HG02870 (cell line): ENCODE measurements at regions not wholly inside any gene's neighbourhood (a gene's known extent, or its start where the extent isn't known, plus 50 kb on each side); places are given as distances from the start of the nearest gene placed in this dataset.
"Not testable (repeated sequence)": the region's sequence is repeated elsewhere in the genome, so short reads cannot be mapped to it uniquely, and the experiment has no call there.

Experiments used
- ATAC-seq: cut with Tn5 transposase; IDR thresholded peaks from one replicate; pipeline ENCODE4 v1.9.1; 2021; ENCODE audit warnings: mild to moderate bottlenecking, moderate library complexity; ENCODE audit not compliant: unreplicated experiment

DNA sequence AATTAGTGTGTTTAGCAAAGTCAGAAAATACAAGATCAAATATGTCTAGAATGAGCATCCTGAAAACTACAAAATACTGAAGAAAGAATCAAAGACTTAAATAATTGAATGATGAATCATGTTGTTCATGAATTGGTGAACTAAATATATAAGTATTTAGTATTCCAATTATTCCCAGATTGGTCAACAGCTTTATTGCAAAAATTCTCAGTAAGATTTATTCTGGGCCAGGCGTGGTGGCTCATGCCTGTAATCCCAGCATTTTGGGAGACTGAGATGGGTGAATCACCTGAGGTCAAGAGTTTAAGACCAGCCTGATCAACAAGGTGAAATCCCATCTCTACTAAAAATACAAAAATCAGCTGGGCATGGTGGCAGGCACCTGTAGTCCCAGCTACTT is 250.0 kb upstream of the NECTIN3 start:
- ATAC-seq = no peak

DNA sequence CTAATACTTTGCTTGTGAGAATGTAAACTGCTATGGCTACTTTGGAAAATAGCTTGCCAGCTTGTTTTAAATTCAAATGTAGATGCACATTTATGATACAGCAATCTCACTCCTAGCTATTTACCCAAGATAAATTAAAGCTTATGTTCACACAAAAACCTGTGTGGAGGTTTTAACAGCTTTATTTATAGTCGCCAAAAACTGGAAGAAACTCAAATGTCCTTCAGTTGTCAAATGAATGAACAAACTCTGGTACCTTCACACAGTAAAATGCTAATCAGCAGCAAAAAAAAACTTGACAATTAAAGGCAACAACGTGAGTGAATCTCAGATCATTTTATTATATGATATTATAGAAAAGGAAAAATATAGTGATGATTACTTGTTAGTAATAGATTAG is 248.6 kb upstream of the NECTIN3 start:
- ATAC-seq = no peak

DNA sequence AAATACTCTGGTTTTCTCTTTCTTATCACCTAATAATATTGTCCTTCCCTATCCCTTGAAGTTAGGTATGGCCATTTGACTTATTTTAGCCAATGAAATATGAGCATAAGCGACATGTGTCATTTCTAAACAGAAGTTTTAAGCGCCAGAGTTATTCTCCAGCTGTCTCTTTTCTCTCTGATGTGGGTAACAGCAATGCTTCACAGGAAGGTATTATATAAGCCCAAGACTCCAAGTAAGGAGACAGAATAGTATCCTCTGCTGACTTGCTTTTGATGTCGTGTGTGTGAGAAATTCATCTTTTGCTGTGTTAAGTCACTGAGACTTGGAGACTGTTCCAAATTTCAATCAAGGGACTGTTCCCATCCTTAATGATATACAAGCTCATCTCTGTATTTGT is 224.6 kb upstream of the NECTIN3 start:
- ATAC-seq = no peak

DNA sequence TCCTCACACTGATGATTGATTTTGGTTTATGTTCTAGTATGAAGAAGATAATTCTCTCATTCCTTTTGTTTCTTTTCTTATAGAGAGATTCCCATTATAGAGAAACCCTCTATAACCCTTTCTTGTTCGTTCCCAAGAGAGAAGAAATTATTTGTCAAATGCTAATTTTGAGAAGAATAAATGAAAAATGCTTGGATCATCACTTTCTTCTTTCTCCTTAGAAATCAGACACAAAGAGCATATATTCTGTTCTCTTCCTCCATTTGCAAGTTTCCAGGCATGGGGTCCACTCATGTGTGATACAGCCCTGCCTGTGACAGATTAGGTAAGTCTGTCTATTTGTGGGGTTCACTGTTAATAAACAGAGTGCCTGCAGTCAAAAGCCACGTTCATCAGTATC is 222.6 kb upstream of the NECTIN3 start:
- ATAC-seq = no peak

DNA sequence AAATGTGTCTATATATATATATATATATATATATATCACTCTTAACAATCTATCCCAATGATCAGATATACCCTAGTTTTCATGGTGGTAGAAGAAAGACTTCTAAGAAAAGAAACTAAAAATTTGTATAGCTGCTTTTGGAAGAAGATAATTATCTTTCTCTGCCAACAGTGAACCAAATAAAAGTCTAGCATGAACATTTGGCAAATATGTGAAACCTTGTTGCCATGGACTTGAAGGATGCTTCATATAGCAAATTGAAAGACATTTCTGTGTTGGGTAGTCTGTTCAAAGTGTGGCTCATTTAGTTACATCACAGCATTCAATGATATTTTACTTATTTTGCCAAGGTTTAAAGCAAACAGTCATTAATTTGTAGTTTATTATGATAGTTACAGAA is 219.9 kb upstream of the NECTIN3 start:
- ATAC-seq = no peak

DNA sequence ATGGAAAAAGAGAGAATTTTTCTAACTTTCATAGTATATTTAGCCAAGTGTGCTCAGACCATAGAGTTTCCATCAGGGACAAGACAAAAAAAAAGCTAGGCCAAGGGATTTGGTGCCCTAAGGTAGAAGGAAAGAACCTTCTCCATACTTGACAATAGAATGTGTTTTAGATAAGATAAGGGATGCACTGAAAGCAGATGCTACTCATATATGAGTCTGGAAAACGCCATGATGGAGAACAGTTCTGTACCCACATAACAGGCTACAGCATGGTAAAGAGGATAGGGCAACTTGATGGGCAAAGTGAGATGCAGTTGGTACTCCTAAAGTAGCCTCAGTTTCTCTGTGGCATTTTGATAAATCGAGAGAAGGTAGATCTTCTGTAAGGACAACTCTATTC is 216.4 kb upstream of the NECTIN3 start:
- ATAC-seq = no peak

DNA sequence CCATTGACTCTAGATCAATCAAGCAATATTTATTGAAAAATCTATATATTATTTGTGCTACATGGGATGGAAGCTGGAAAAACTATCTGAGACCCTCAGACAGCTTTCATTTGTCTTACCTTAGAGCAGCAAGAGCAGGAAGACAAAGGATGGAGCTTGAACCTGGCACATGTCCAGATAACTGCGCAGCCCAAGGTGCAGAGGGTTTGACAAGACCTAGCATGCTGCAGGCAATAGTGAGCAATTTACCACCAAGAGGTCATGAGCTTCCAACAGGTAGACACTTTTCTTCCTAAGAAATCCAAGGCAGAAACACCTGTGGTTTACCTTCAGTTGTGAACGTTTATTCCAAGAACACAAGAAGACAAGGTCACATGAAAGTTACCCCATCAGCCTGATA is 214.7 kb upstream of the NECTIN3 start:
- ATAC-seq = no peak

DNA sequence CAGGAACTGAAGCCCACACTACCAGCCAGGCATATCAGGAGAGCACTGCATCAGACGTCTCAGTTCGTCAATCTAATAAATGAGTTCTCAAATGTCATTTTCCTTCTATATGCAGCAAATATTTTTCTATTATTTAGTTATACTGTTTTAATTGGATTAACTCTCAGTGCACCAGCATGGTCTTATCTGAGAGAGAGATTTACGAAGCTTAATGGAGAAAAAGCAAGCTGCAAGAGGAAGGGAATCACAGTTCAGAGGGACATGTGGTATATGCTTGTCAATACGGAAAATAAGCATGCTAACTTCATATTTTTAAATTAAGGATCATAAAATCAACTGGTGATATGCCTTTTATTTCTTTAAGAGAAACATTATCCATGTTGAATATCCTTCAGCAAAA is 213.1 kb upstream of the NECTIN3 start:
- no peak for ATAC-seq

DNA sequence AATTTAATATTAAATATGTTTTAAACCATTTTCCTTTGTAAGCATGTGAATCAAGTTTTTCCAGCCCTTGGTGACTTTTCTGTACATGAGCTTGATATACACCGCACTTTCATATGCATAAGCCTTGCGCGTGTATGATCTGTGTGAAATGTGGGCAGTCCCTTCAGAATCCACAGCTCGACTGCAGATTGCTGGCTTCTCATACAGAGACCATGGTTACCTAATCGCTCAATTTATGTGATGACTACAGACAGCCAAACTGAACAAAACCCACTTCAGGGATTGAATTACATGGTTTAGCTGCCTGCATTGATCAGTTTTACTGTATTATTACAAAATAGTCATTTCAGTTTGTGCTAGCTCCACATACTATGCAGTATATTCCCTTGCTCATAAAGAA is 212.3 kb upstream of the NECTIN3 start:
- no peak for ATAC-seq

DNA sequence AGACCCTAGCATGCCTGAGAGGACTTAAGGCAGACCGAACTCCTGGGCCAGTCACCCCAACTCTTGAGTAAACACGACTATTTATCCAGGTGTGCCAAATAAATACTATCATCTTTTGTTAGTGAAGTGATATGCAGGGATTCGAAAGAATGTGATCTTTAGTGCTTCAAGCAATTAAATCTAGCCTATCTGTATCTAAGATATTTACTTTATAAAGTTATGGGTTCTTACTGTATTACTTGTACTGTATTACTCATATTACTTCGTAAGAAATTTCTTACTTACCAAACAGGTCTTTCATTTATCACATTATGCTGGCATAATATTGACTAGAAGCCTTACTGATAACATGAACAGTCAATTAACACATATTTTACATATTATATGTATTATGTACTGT is 211.6 kb upstream of the NECTIN3 start:
- no peak for ATAC-seq

DNA sequence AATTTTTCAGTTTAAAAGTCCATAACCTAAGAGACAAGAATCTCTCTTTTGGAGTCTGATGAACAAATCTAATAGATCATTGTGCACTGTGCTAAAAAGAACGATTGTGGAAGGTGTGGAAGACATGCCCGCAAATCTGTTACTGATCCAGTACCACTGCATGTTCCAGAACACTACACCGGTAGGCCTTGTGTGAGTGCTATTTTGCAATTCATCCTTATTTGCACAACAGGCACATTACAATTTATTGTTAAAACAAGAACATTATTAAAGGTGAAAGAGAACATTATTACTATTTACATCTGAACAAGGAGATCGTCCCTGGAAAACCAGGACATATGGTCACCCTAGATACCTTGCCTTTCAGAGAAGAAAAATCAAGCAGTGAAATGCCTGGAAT is 205.7 kb upstream of the NECTIN3 start:
- ATAC-seq = no peak

DNA sequence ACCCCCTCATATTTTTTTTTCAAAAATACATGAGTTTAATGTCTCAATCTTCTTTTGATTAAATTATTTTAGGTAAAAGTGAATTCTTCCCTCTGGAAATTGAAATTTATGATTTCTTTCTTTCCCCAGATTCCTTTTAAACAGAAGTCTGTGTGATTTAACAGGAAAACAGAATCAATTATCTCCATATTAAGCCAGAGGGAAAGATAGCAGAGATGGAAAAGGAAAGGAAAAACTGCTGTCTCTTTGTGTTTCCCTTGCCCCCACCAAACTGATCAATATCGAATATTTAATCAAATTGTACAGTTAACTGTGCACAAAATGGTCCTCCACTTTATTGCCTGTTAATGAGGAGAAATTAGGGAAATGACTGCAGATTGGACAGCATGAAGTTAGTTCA is 203.5 kb upstream of the NECTIN3 start:
- ATAC-seq = no peak

DNA sequence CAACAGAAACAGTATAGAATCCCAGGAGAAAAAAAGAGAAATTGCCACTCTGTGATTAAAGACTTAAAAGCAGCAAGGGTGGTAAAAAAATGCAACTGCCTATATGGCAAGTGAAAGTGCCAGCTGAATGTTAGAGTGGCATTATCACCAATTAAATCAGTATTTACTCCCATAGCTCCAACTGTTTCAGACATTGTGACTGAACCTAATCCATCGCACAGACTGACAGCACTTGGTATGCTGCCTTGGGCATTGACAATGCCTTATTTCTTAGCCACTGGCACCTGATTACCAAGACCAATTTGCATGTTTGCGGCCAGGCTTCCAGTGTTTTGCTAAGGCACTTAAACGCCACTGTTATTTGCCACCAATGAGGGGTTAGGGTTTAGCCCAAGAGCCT is 201.9 kb upstream of the NECTIN3 start:
- no peak for ATAC-seq

DNA sequence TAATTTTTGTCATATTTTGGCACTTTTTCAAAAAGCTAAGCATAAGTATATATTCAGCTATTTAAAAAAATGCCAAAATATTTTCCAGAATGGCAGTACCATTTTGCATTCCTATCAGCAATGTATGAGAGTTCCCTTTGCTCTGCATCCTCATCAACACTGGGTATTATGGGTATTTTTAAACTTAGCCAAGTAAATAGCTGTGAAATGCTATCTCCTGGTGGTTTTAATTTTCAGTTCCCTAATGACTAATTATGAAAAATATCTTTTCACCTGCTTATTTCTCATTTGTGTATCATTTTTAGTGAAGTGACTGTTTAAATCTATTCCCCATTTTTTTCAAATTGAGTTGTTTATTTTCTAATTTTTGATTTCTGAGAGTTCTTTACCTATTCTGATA is 199.7 kb upstream of the NECTIN3 start:
- ATAC-seq = no peak

DNA sequence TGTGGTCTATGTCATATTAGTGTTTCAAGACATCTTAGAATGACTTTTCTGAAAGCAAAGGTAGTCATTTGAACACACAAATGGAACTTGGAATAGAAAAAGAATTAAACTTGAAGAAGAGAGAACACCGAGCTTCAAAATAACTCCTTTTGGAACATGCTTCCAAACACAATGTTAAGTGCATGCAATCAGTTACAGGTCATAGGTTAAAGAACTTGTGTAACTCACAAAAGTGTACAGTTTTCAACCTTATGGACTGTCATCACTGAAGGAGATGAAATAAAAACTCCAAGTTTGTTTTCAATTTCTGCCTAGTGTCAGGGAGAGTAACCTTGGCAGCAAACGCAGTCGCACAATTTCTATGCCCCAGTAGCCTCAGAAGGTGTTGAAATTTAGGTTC is 192.9 kb upstream of the NECTIN3 start:
- ATAC-seq = no peak

DNA sequence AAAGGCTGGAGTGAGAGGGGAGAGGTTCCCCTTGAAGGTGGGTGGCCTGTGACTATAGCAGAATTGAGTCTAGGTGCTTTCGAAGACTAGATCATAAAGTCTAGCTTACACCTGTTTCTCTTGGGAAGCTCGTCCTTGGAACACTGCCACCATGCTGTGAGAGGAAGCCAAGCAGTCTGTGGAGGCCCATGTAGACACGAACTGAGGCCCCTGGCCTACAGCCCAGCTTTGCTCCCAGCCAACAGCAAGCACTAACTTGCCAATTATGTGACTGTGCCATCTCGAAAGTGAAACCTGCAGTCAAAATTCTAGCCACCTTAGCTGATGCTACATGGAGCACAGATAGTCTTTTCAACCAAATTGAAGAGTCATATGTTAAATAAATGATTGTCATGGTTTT is 190.5 kb upstream of the NECTIN3 start:
- ATAC-seq = peak; percentile 80

DNA sequence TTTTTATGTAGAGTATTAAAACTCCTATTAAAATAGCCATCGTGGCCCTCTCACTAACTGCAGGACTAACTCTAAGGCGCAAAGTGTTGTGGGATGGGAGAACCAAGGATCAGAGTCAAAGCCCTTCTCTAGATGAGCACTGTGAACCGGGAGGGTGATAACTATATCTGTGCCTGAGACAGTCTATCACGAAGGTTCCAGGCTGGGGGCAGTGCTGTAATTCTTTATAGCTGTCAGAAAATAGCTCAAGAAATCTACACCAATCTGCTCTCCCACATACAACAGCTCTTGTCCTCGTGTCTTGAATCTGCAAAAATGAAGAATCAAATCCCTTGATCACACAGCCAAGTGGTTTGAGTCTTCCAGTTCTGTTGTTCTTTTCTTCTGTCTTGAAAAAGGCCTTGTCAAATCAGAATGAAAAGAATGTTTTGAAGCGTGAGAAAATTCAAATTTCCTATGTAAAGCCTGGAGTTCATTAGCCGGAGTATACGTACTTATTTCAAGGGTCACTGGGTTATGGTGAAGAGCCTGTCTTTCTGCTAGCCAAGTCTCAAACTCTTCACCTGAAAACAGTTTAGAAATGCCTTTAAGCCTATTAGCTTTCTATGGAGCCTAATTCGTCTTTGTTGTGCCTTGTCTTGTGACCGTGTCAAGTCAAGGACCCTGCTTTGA is 185.3 kb upstream of the NECTIN3 start:
- no peak for ATAC-seq

DNA sequence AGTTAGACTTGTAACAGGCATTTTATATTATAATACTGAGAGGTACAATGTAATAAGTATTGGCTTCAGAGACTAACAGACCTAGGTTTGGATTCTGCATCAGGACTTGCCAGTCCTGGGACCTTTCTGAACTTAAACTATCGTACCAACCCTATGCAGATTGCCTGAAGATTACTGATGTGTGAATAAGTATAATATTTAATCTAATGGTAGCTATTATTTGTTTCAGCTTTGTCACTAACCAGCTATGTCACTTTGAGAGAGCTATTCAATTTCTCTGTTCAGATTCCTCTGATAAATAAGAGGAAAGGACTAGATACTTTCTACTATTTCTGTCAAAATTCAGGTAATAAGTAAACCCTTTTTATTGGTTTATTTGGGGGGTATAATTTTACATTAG is 184.4 kb upstream of the NECTIN3 start:
- ATAC-seq = no peak

DNA sequence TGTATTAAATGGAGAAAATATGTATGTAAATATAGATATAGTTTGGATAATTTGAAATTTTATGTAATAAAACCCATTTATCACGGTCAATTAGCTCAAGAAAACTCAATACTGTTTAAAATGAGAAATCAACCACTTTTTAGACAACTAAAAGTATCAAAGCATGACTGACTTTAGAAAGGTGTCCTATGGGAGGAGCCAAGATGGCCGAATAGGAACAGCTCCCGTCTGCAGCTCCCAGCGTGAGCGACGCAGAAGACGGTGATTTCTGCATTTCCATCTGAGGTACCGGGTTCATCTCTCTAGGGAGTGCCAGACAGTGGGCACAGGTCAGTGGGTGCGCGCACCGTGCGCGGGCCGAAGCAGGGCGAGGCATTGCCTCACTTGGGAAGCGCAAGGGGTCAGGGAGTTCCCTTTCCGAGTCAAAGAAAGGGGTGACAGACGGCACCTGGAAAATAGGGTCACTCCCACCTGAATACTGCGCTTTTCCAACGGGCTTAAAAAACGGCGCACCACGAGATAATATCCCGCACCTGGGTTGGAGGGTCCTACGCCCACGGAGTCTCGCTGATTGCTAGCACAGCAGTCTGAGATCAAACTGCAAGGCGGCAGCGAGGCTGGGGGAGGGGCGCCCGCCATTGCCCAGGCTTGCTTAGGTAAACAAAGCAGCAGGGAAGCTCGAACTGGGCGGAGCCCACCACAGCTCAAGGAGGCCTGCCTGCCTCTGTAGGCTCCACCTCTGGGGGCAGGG is 182.8 kb upstream of the NECTIN3 start:
- not testable (repeated sequence) for ATAC-seq

DNA sequence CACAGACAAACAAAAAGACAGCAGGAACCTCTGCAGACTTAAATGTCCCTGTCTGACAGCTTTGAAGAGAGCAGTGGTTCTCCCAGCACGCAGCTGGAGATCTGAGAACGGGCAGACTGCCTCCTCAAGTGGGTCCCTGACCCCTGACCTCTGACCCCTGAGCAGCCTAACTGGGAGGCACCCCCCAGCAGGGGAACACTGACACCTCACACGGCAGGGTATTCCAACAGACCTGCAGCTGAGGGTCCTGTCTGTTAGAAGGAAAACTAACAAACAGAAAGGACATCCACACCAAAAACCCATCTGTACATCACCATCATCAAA is 182.3 kb upstream of the NECTIN3 start:
- ATAC-seq = not testable (repeated sequence)

DNA sequence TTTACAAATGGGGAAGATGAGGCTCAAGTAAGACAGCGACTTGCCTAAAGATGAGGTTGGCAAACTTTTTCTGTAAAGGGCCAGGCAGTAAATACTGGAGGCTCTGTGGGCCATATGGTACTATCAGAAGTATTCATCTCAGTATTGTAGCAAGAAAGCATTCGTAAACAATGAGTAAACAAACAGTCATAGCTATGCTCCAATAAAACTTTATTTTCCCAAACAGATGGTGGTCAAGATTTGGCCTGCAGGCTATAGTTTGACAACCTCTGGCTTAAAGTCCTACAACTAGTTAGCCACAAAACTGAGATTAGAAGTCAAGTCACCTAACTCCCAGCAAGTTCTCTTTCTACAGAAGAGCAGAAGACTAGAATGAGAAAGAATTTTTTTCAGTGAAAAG is 177.0 kb upstream of the NECTIN3 start:
- ATAC-seq = no peak

DNA sequence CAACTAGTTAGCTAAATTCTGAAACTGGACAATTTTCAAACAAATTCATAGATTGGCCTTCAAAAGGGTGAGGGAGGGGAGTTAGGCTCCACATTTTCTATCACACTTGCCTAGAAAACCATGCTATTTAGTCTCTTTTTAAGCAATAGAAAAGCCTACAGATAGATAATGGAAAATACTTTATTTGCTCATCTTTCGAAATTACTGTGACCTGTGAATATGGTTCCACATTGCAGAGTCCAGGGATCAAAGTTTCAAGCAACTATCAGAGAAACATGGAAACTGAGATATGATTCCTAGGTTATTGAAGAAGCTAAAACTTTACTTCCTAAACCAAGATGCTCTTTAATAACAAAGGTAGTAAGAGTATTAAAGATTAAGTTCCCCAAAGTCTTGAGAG is 176.6 kb upstream of the NECTIN3 start:
- ATAC-seq = no peak

DNA sequence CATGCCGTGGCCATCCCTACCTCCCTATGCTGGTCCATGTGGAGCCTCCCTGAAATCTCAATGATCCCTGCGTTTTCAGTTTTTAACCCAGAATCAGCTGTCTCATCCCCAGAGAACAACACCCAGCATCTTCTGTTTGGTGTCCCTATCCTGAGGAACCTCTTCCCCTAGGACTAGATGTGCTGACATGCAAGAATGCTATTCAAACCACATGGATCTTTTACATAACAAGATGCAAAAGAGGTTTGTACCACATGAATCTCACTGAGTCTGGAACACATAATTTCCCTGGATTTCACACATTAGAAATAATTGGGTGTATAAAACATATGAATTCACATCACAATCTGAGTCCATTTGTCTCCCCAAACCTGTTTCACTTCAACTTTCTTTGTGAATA is 174.6 kb upstream of the NECTIN3 start:
- no peak for ATAC-seq
